ENCODE measurements at regions not wholly inside any gene's neighbourhood (a gene's known extent, or its start where the extent isn't known, plus 50 kb on each side); places are given as distances from the start of the nearest gene placed in this dataset.

DNA sequence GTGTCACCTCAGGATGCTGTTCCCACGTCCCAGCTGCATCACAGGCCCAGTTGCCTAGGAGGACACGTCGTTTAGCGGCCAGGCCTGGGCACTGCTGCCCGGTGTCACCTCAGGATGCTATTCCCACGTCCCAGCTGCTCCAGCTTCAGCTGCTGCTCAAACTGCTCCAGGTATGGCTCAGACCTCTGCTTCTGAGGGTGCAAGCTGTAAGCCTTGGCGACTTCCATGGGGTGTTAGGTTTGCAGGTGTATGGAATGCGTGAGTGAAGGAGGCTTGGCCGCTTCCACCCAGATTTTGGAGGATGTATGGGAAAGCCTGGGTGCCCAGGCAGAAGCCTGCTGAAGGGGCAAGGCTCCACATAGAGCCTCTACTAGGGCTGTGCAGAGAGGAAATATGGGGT lies 205.3 kb upstream of the B3GAT1 start (continued):
- TF ChIP-seq YY2 (tag by site-specific recombination; IDR thresholded peaks at IDR 0.05): no peak
- no peak for TF ChIP-seq ZNF837 (tag by site-specific recombination; IDR thresholded peaks at IDR 0.05)
- TF ChIP-seq, protein P1, sequence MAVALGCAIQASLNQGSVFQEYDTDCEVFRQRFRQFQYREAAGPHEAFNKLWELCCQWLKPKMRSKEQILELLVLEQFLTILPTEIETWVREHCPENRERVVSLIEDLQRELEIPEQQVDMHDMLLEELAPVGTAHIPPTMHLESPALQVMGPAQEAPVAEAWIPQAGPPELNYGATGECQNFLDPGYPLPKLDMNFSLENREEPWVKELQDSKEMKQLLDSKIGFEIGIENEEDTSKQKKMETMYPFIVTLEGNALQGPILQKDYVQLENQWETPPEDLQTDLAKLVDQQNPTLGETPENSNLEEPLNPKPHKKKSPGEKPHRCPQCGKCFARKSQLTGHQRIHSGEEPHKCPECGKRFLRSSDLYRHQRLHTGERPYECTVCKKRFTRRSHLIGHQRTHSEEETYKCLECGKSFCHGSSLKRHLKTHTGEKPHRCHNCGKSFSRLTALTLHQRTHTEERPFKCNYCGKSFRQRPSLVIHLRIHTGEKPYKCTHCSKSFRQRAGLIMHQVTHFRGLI (tag by site-specific recombination; IDR thresholded peaks at IDR 0.05): no peak
- no peak for TF ChIP-seq ZNF302 (tag by site-specific recombination; IDR thresholded peaks at IDR 0.05; ENCODE audit: low read depth)
- no peak for TF ChIP-seq ZSCAN16 (tag by site-specific recombination; IDR thresholded peaks at IDR 0.05)
- no peak for TF ChIP-seq ZNF133 (tag by site-specific recombination; IDR thresholded peaks at IDR 0.05)
- TF ChIP-seq ZFP37 (tag by site-specific recombination; IDR thresholded peaks at IDR 0.05): no peak

DNA sequence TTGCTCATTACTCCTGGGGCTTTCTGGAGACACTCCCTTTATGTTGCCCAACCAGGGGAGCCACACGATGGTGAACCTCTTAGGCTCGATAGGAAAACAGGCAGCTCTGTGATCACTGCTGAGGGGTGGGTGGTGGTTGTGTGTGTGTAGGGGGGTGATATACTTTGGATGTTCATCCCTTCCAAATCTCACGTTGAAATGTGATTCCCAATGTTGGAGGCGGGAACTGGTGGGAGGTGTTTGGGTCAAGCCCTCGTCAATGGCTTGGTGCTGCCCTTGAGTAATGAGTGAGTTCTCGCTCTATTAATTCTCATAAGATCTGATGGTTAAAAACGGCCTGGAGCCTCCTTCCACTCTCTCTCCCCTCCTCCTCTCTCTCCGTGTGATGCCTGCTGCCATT lies 204.0 kb upstream of the B3GAT1 start:
- Histone ChIP-seq H3K9me3 (ENCODE audit: control insufficient read depth, insufficient read depth, low read depth, low read length) (no peaks in the 10 kb centered on the region), H3K4me1 (ENCODE audit: control insufficient read depth, insufficient read depth, low read length) (no peaks in the 10 kb centered on the region), H3K4me3 (ENCODE audit: low read depth, low read length) (no peak overlapping the region), H3K27ac (ENCODE audit: extremely low read depth, low read depth, low read length) (no peak overlapping the region), H3K36me3 (ENCODE audit: control insufficient read depth in 2 of 2, insufficient read depth in 1 of 2, low read length in 2 of 2) (no peaks in the 10 kb centered on the region)
- ChIA-PET CTCF (no interaction called here), POLR2A (no interaction called here)
- peak; percentile 22; the same call in 1 of the 2 replicates for TF ChIP-seq ZFHX2 (tag by site-specific recombination; conservative IDR thresholded peaks at IDR 0.05)
- no peak for TF ChIP-seq ZNF24 (tag by site-specific recombination; IDR thresholded peaks at IDR 0.05)

DNA sequence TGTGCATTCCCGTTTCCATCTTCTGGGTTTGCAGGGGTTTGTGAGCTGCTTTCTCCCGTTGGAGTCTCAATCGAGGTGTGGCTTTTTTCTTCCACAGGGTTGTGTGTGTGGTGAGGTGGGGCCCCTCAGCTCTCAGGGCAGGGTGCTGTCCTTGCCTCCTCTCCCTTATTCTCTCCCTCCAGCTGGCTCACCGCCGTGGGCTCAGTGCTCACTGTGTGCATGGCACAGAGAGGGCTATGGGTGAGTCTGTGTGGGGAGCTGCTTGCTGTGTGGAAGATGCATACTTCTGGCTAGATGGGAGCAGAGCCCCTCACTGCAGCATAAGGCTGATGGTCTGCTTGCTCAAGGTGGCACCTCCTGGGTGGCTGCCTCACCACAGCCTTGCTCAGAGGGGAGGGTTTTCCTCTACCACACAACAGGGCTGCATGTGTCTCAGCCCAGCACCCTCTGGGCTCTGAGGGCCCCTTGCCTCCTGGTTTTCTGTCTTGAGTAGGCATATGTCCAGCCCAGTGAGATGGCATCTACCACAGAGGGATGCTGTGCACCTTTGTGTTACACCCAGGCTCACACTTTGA lies 203.1 kb upstream of the B3GAT1 start:
- no peak for TF ChIP-seq ZNF501 (tag by site-specific recombination; IDR thresholded peaks at IDR 0.05)
- no peak for TF ChIP-seq ZNF707 (tag by site-specific recombination; IDR thresholded peaks at IDR 0.05)

GRCh38 chr11:134614141-134614540 lies 202.1 kb upstream of the B3GAT1 start:
- no peaks in the 10 kb centered on the region for H3K9me3 ChIP-seq (ENCODE audit: control insufficient read depth, insufficient read depth, low read depth, low read length)
- CTCF ChIA-PET: no interaction called here
- H3K4me1 ChIP-seq (ENCODE audit: control insufficient read depth, insufficient read depth, low read length): no peaks in the 10 kb centered on the region
- TF ChIP-seq EGR2 (tag by site-specific recombination; IDR thresholded peaks at IDR 0.05; ENCODE audit: low read depth): no peak
- TF ChIP-seq, protein P2, sequence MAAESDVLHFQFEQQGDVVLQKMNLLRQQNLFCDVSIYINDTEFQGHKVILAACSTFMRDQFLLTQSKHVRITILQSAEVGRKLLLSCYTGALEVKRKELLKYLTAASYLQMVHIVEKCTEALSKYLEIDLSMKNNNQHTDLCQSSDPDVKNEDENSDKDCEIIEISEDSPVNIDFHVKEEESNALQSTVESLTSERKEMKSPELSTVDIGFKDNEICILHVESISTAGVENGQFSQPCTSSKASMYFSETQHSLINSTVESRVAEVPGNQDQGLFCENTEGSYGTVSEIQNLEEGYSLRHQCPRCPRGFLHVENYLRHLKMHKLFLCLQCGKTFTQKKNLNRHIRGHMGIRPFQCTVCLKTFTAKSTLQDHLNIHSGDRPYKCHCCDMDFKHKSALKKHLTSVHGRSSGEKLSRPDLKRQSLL (tag by site-specific recombination; IDR thresholded peaks at IDR 0.05): no peak
- TF ChIP-seq MZF1 (tag by site-specific recombination; IDR thresholded peaks at IDR 0.05; ENCODE audit: borderline replicate concordance): no peak
- no peak for TF ChIP-seq ZNF629 (tag by site-specific recombination; IDR thresholded peaks at IDR 0.05)
- no peak overlapping the region for H3K4me3 ChIP-seq (ENCODE audit: low read depth, low read length)
- H3K27ac ChIP-seq (ENCODE audit: extremely low read depth, low read depth, low read length): no peak overlapping the region
- H3K36me3 ChIP-seq (ENCODE audit: control insufficient read depth in 2 of 2, insufficient read depth in 1 of 2, low read length in 2 of 2): no peaks in the 10 kb centered on the region
- POLR2A ChIA-PET: no interaction called here

More for the DNA sequence above, 203.1 kb upstream of the B3GAT1 start:
- Histone ChIP-seq H3K4me3 (ENCODE audit: low read depth, low read length) (no peak overlapping the region), H3K27ac (ENCODE audit: extremely low read depth, low read depth, low read length) (no peak overlapping the region), H3K36me3 (ENCODE audit: control insufficient read depth in 2 of 2, insufficient read depth in 1 of 2, low read length in 2 of 2) (no peaks in the 10 kb centered on the region), H3K4me1 (ENCODE audit: control insufficient read depth, insufficient read depth, low read length) (no peaks in the 10 kb centered on the region), H3K9me3 (ENCODE audit: control insufficient read depth, insufficient read depth, low read depth, low read length) (no peaks in the 10 kb centered on the region)
- ChIA-PET POLR2A (no interaction called here), CTCF (no interaction called here)

DNA sequence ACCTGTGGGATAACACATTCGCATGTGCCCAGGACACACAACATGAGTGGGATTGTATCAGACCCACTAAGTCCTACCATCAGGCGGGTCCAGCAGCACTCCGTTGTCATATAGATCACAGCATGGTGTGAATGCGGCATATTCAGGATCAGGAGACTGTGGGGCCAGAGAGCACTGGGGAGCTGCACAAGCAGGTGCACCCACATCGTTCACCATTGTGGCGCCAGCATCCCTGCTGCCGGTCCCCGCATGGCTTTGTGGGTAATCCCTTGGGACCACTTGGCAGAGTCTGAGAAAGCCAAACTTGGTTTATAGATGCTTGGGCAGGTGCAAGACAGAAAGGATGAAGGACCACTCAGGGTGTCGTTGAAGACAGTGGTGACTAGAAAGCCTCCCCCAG lies 201.6 kb upstream of the B3GAT1 start:
- Histone ChIP-seq H3K36me3 (ENCODE audit: control insufficient read depth in 2 of 2, insufficient read depth in 1 of 2, low read length in 2 of 2) (no peaks in the 10 kb centered on the region), H3K9me3 (ENCODE audit: control insufficient read depth, insufficient read depth, low read depth, low read length) (no peaks in the 10 kb centered on the region), H3K4me1 (ENCODE audit: control insufficient read depth, insufficient read depth, low read length) (no peaks in the 10 kb centered on the region), H3K4me3 (ENCODE audit: low read depth, low read length) (no peak overlapping the region), H3K27ac (ENCODE audit: extremely low read depth, low read depth, low read length) (no peak overlapping the region)
- ChIA-PET CTCF (no interaction called here), POLR2A (no interaction called here)
- no peak for TF ChIP-seq BCL11A (tag by site-specific recombination; IDR thresholded peaks at IDR 0.05; ENCODE audit: low read depth)
- TF ChIP-seq ZNF140 (tag by site-specific recombination; IDR thresholded peaks at IDR 0.05): no peak
- no peak for TF ChIP-seq ZNF660 (tag by site-specific recombination; IDR thresholded peaks at IDR 0.05)
- TF ChIP-seq ZNF792 (tag by site-specific recombination; IDR thresholded peaks at IDR 0.05): no peak
- no peak for TF ChIP-seq PRDM6 (tag by site-specific recombination; IDR thresholded peaks at IDR 0.05)
- no peak for TF ChIP-seq INSM2 (tag by site-specific recombination; IDR thresholded peaks at IDR 0.05)

Data from HEK293 (cell line).